SU-DHL-6 (cell line): ENCODE measurements at regions not wholly inside any gene's neighbourhood (a gene's known extent, or its start where the extent isn't known, plus 50 kb on each side); places are given as distances from the start of the nearest gene placed in this dataset.
"Not testable (repeated sequence)": the region's sequence is repeated elsewhere in the genome, so short reads cannot be mapped to it uniquely, and the experiment has no call there.

Source experiments
- H2AFZ ChIP-seq: fragments of 200-600 bp; sonication (generic); 2 replicates; pipeline ENCODE4 v1.6.1; 2014; ENCODE audit warnings: low read depth, mild to moderate bottlenecking, moderate library complexity, mixed read lengths, antibody characterized with exemption, low read length; ENCODE audit not compliant: severe bottlenecking
- H3F3A ChIP-seq: fragments of 200-600 bp; shearing (Covaris generic); 2 replicates; pipeline ENCODE4 v1.6.0; 2016; ENCODE audit warnings: antibody characterized with exemption, mild to moderate bottlenecking; ENCODE audit not compliant: insufficient read depth
- H3K27ac ChIP-seq: fragments of 200-600 bp; sonication (generic); 2 replicates; pipeline ENCODE4 v1.5.1; 2016; ENCODE audit warnings: low read depth, mild to moderate bottlenecking, low read length, moderate library complexity, mixed read lengths
- H3K27me3 ChIP-seq: fragments of 200-600 bp; sonication (generic), shearing (Covaris generic); 2 replicates; pipeline ENCODE4 v1.6.0; 2014; ENCODE audit warnings: mild to moderate bottlenecking, low read length
- H3K36me3 ChIP-seq: fragments of 200-600 bp; sonication (generic); 2 replicates; pipeline ENCODE4 v1.6.1; 2014; ENCODE audit warnings: mild to moderate bottlenecking, low read length, mixed read lengths
- H3K4me2 ChIP-seq: fragments of 300-600, 200-600 bp; shearing (Covaris generic), sonication (generic); 2 replicates; pipeline ENCODE4 v1.6.0; 2014; ENCODE audit warnings: low read length, low read depth, mild to moderate bottlenecking; ENCODE audit not compliant: poor library complexity, severe bottlenecking
- H3K4me3 ChIP-seq: fragments of 200-600 bp; sonication (generic); 2 replicates; pipeline ENCODE4 v1.5.1; 2014; ENCODE audit warnings: antibody characterized with exemption, low read length, mild to moderate bottlenecking, mixed read lengths; ENCODE audit not compliant: insufficient read depth, poor library complexity, severe bottlenecking
- H3K79me2 ChIP-seq: fragments of 200-600 bp; sonication (generic); 2 replicates; pipeline ENCODE4 v1.6.1; 2014; ENCODE audit warnings: mild to moderate bottlenecking, low read length, moderate library complexity; ENCODE audit not compliant: insufficient read depth
- H3K9ac ChIP-seq: fragments of 200-600 bp; sonication (generic); 2 replicates; pipeline ENCODE4 v1.7.0; 2014; ENCODE audit warnings: mild to moderate bottlenecking, low read length
- H3K9me2 ChIP-seq: fragments of 200-600 bp; sonication (generic); replicated peaks from 2 replicates; pipeline ENCODE4 v1.6.1; 2014; ENCODE audit warnings: low read length; ENCODE audit not compliant: insufficient read depth
- H3K9me3 ChIP-seq: fragments of 200-600 bp; sonication (generic); 2 replicates; pipeline ENCODE4 v1.6.1; 2014; ENCODE audit warnings: low read length, mixed read lengths; ENCODE audit not compliant: insufficient read depth
- H4K20me1 ChIP-seq: fragments of 200-600 bp; sonication (generic); 2 replicates; pipeline ENCODE4 v1.6.1; 2014; ENCODE audit warnings: low read depth, mild to moderate bottlenecking, antibody characterized with exemption, low read length, moderate library complexity, mixed read lengths
- CTCF ChIP-seq: fragments of 200-600 bp; sonication (generic); IDR thresholded peaks from one replicate; pipeline ENCODE4 v1.5.1; 2017; ENCODE audit warnings: antibody characterized with exemption, mild to moderate bottlenecking, low read length, moderate library complexity; ENCODE audit not compliant: insufficient read depth, poor library complexity, severe bottlenecking
- EZH2phosphoT487 ChIP-seq: fragments of 200-600 bp; sonication (generic), shearing (Covaris generic); conservative IDR thresholded peaks from 2 replicates; pipeline ENCODE4 v1.6.1; 2018; ENCODE audit warnings: mild to moderate bottlenecking, antibody characterized with exemption, low read length, moderate library complexity, mixed read lengths

DNA sequence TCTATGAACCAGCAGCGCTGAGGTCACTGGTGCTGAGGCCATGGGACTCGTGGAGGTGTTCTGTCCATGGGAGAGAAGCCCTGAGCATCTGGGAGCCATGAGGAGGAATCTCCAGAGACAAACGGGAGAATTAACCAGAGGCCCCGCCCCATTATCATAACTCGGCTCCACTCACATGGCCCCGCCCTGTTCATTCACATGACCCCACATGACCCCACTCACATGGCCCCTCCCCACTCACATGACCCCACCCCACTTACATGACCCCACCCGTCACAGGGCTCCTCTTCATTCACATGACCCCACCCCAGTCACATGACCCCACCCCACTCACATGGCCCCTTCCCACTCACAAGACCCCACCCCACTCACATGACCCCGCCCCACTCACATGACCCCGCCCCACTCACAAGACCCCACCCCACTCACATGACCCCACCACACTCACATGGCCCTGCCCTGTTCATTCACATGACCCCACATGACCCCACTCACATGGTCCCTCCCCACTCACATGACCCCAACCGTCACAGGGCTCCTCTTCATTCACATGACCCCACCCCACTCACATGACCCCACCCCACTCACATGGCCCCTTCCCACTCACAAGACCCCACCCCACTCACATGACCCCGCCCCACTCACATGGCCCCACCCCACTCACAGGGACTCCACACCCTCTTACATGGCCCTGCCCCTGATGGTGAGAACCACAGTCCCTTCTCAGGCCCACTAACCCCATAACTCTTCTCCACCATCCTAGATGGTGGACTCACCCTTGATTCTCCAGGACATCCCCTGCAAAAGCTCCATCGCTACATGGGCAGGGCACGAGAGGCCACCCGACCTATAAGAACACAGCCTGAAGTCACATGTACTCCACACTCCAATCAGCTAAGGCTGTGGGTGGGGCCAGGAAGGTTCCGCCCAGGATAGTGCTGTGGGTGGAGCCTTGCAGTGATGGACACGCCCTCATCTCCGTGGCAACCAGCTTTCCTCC, 151.1 kb upstream of the SFSWAP start:
- Histone ChIP-seq H3K79me2 (no peaks in the 10 kb centered on the region), H3K4me2 (no peak overlapping the region), H3K9me3 (no peaks in the 10 kb centered on the region), H2AFZ (no peak overlapping the region), H3K27me3 (no peaks in the 10 kb centered on the region), H3K4me3 (no peak overlapping the region), H3F3A (no peaks in the 10 kb centered on the region), H3K9ac (no peak overlapping the region), H4K20me1 (no peaks in the 10 kb centered on the region), H3K9me2 (no peaks in the 10 kb centered on the region), H3K36me3 (no peaks in the 10 kb centered on the region), H3K27ac (no peak overlapping the region)
- no peak for TF ChIP-seq CTCF
- TF ChIP-seq EZH2phosphoT487, result no peak

- no peaks in the 10 kb centered on the region for H3K27me3 ChIP-seq
- H3K79me2 ChIP-seq, result no peaks in the 10 kb centered on the region
- H3K9ac ChIP-seq, result no peak overlapping the region
- H3K4me3 ChIP-seq, result no peak overlapping the region
- H4K20me1 ChIP-seq, result no peaks in the 10 kb centered on the region
- H2AFZ ChIP-seq, result no peak overlapping the region
- no peak overlapping the region for H3K27ac ChIP-seq
- no peaks in the 10 kb centered on the region for H3F3A ChIP-seq
- no peaks in the 10 kb centered on the region for H3K9me3 ChIP-seq
- no peak for TF ChIP-seq CTCF
- TF ChIP-seq EZH2phosphoT487, result no peak
- no peak overlapping the region for H3K4me2 ChIP-seq
- no peaks in the 10 kb centered on the region for H3K9me2 ChIP-seq
- H3K36me3 ChIP-seq, result no peaks in the 10 kb centered on the region
These were observed 149.8 kb upstream of the SFSWAP start for GRCh38 chr12:131561051-131561450.

- Histone ChIP-seq H3K27ac (no peak overlapping the region), H3K9me3 (no peaks in the 10 kb centered on the region), H4K20me1 (no peaks in the 10 kb centered on the region), H3K4me2 (no peak overlapping the region), H3K9me2 (no peaks in the 10 kb centered on the region), H3K4me3 (no peak overlapping the region), H2AFZ (no peak overlapping the region), H3K9ac (no peak overlapping the region), H3K79me2 (no peaks in the 10 kb centered on the region), H3F3A (no peaks in the 10 kb centered on the region), H3K36me3 (no peaks in the 10 kb centered on the region), H3K27me3 (no peaks in the 10 kb centered on the region)
- TF ChIP-seq EZH2phosphoT487 (no peak), CTCF (no peak)
These were observed 148.8 kb upstream of the SFSWAP start for GRCh38 chr12:131561891-131562684.

DNA sequence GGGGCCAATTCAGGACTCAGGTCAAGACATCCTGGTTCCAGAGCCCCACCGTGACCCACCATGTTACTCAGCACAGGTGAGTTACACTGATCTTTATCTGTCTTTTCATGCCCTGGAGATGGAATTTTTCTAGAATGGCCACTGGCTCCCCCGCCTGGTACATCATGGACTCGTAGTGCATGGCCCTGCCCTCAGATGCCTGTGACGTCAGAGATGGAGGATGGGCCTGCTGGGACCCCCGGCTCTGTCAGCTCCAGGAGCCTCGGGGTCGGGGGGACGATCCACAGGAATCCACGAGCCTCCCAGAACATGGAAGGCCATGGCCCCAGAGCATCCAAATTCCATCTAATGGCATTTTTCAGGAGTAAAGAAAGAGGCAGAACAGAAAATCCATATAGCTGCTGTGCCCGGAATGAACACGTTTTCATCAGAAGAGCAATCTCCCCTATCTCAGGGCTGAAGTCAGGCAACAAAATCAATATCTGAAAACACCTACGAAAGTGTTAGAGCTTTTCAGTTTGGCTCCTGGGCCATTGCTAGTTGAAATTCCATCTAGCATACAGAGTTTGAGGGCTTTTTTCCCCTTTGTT, 146.7 kb upstream of the SFSWAP start:
- not testable (repeated sequence) for H3F3A ChIP-seq, H3K36me3 ChIP-seq, H3K4me3 ChIP-seq, H2AFZ ChIP-seq, H4K20me1 ChIP-seq, H3K27me3 ChIP-seq, H3K9ac ChIP-seq, H3K9me3 ChIP-seq, H3K27ac ChIP-seq, H3K9me2 ChIP-seq, H3K4me2 ChIP-seq, H3K79me2 ChIP-seq
